D341Med (cell line): ENCODE measurements at regions not wholly inside any gene's neighbourhood (a gene's known extent, or its start where the extent isn't known, plus 50 kb on each side); places are given as distances from the start of the nearest gene placed in this dataset.

Experiments used
- DNase-seq: peaks from one replicate; pipeline ENCODE4 v3.0.0; 2012; ENCODE audit warnings: low spot score

- DNase-seq, result no peak
Observed at GRCh38 chr2:215597577-215597976, 161.7 kb upstream of the FN1 start.

- no peak for DNase-seq
Observed at GRCh38 chr2:215594766-215595165, 158.9 kb upstream of the FN1 start.

GRCh38 chr2:215590010-215590745 lies 154.3 kb upstream of the FN1 start:
- DNase-seq, result no peak

- no peak for DNase-seq
Observed at GRCh38 chr2:215583881-215584280, 148.0 kb upstream of the FN1 start.

- DNase-seq, result no peak
Observed at GRCh38 chr2:215579809-215580208, 143.9 kb upstream of the FN1 start.

- DNase-seq, result no peak
Observed at GRCh38 chr2:215577356-215577755, 141.5 kb upstream of the FN1 start.

- DNase-seq, result no peak
Observed at GRCh38 chr2:215576572-215576971, 140.7 kb upstream of the FN1 start.

- DNase-seq, result no peak
Observed at GRCh38 chr2:215573496-215573895, 137.6 kb upstream of the FN1 start.

- no peak for DNase-seq
Observed at GRCh38 chr2:215572341-215572848, 136.5 kb upstream of the FN1 start.

- DNase-seq, result no peak
Observed at GRCh38 chr2:215571689-215572088, 135.8 kb upstream of the FN1 start.

GRCh38 chr2:215567504-215567903 lies 131.6 kb upstream of the FN1 start:
- DNase-seq, result no peak

GRCh38 chr2:215565897-215566296 lies 130.0 kb upstream of the FN1 start:
- no peak for DNase-seq

- no peak for DNase-seq
Observed at GRCh38 chr2:215557701-215558100, 121.8 kb upstream of the FN1 start.

- no peak for DNase-seq
Observed at GRCh38 chr2:215556979-215557378, 121.1 kb upstream of the FN1 start.

- no peak for DNase-seq
Observed at GRCh38 chr2:215554689-215555498, 119.0 kb upstream of the FN1 start.

GRCh38 chr2:215553946-215554345 lies 118.1 kb upstream of the FN1 start:
- DNase-seq, result no peak

- no peak for DNase-seq
Observed at GRCh38 chr2:215552144-215552580, 116.3 kb upstream of the FN1 start.

GRCh38 chr2:215550331-215550730 lies 114.5 kb upstream of the FN1 start:
- DNase-seq, result no peak

- no peak for DNase-seq
Observed at GRCh38 chr2:215548714-215549113, 112.8 kb upstream of the FN1 start.

GRCh38 chr2:215542690-215543089 lies 106.8 kb upstream of the FN1 start:
- DNase-seq, result no peak

GRCh38 chr2:215540658-215541057 lies 104.8 kb upstream of the FN1 start:
- DNase-seq, result no peak

- no peak for DNase-seq
Observed at GRCh38 chr2:215537611-215538010, 101.7 kb upstream of the FN1 start.

GRCh38 chr2:215536510-215536909 lies 100.6 kb upstream of the FN1 start:
- DNase-seq, result no peak
